Mesenchymal stem cell (in vitro differentiated cells and primary cell): ENCODE measurements at regions not wholly inside any gene's neighbourhood (a gene's known extent, or its start where the extent isn't known, plus 50 kb on each side); places are given as distances from the start of the nearest gene placed in this dataset.
A peak's percentile ranks its signal among the peaks of the same experiment; 100 is the strongest.

ENCODE experiments used
- DNase-seq: peaks from one replicate; pipeline ENCODE4 v3.0.0-alpha.2; 2013
- H2AFZ ChIP-seq: one replicate; pipeline ENCODE4 v1.6.1; 2013; ENCODE audit warnings: low read depth, mild to moderate bottlenecking, control low read depth, inconsistent platforms, low read length, moderate library complexity
- H2AK5ac ChIP-seq: 2 replicates; pipeline ENCODE4 v1.6.1; 2013; ENCODE audit warnings: low read length, moderate library complexity, mild to moderate bottlenecking, inconsistent platforms; ENCODE audit not compliant: severe bottlenecking
- H2BK120ac ChIP-seq: one replicate; pipeline ENCODE4 v1.6.1; 2013; ENCODE audit warnings: low read depth, mild to moderate bottlenecking, inconsistent platforms, low read length, moderate library complexity
- H2BK12ac ChIP-seq, 2 experiments: one replicate each; pipeline ENCODE4 v1.6.1; 2013; ENCODE audit warnings: inconsistent platforms in 2 of 2, low read length in 2 of 2, mild to moderate bottlenecking in 2 of 2, moderate library complexity in 2 of 2, control low read depth in 1 of 2
- H2BK15ac ChIP-seq: one replicate; pipeline ENCODE4 v1.6.1; 2013; ENCODE audit warnings: mild to moderate bottlenecking, low read depth, inconsistent platforms; ENCODE audit not compliant: poor library complexity, severe bottlenecking
- H2BK5ac ChIP-seq: 2 replicates; pipeline ENCODE4 v1.6.1; 2013; ENCODE audit warnings: low read depth, mild to moderate bottlenecking, low read length, control low read depth, inconsistent platforms; ENCODE audit not compliant: poor library complexity, severe bottlenecking
- H3K14ac ChIP-seq, 2 experiments: one replicate each; pipeline ENCODE4 v1.6.1; 2013; ENCODE audit warnings: inconsistent platforms in 2 of 2, low read length in 2 of 2, control low read depth in 1 of 2, mild to moderate bottlenecking in 1 of 2, moderate library complexity in 1 of 2
- H3K18ac ChIP-seq, 2 experiments: one replicate each; pipeline ENCODE4 v1.6.1; 2013; ENCODE audit warnings: inconsistent platforms in 2 of 2, low read length in 2 of 2, control low read depth in 1 of 2, low read depth in 1 of 2, mild to moderate bottlenecking in 1 of 2
- H3K23ac ChIP-seq, 2 experiments: one replicate each; pipeline ENCODE4 v1.6.1; 2013; ENCODE audit warnings: inconsistent platforms in 2 of 2, low read length in 2 of 2, mild to moderate bottlenecking in 2 of 2, moderate library complexity in 2 of 2, control low read depth in 1 of 2
- H3K27ac ChIP-seq: 2 replicates; pipeline ENCODE4 v1.5.1; 2013; ENCODE audit warnings: mild to moderate bottlenecking, moderate library complexity, low read length, control low read depth, inconsistent platforms; ENCODE audit not compliant: poor library complexity, severe bottlenecking
- H3K27me3 ChIP-seq, 2 experiments: 2 replicates each; pipeline versions ENCODE4 v1.6.1 to v1.7.0; 2013; ENCODE audit warnings: low read length in 2 of 2, mild to moderate bottlenecking in 2 of 2, moderate library complexity in 2 of 2, control low read depth in 1 of 2, inconsistent platforms in 1 of 2; ENCODE audit not compliant: control insufficient read depth in 1 of 2, insufficient read depth in 1 of 2
- H3K36me3 ChIP-seq, 2 experiments: 2 replicates each; pipeline versions ENCODE4 v1.6.1 to v1.7.0; 2013; ENCODE audit warnings: low read length in 2 of 2, control low read depth in 1 of 2, inconsistent platforms in 1 of 2, low read depth in 1 of 2, mild to moderate bottlenecking in 1 of 2; ENCODE audit not compliant: insufficient read depth in 2 of 2, control insufficient read depth in 1 of 2
- H3K4ac ChIP-seq, 2 experiments: one replicate each; pipeline ENCODE4 v1.6.1; 2013; ENCODE audit warnings: inconsistent platforms in 2 of 2, low read length in 2 of 2, mild to moderate bottlenecking in 2 of 2, moderate library complexity in 2 of 2, control low read depth in 1 of 2, low read depth in 1 of 2
- H3K4me1 ChIP-seq: 2 replicates; pipeline ENCODE4 v1.6.1; 2013; ENCODE audit warnings: low read depth, low read length, control low read depth; ENCODE audit not compliant: control insufficient read depth, insufficient read depth
- H3K4me2 ChIP-seq: 2 replicates; pipeline ENCODE4 v1.6.1; 2013; ENCODE audit warnings: low read length, mild to moderate bottlenecking, inconsistent platforms; ENCODE audit not compliant: poor library complexity, severe bottlenecking
- H3K4me3 ChIP-seq, 2 experiments: 2 replicates each; pipeline versions ENCODE4 v1.5.1 to v1.7.0; 2013; ENCODE audit warnings: low read length in 2 of 2, mild to moderate bottlenecking in 2 of 2, control low read depth in 1 of 2, low read depth in 1 of 2; ENCODE audit not compliant: insufficient read depth in 1 of 2
- H3K79me1 ChIP-seq: replicated peaks from 2 replicates; pipeline ENCODE4 v1.6.1; 2013; ENCODE audit warnings: mild to moderate bottlenecking, control low read depth, low read length, inconsistent platforms; ENCODE audit not compliant: poor library complexity, severe bottlenecking
- H3K9ac ChIP-seq: 2 replicates; pipeline ENCODE4 v1.7.0; 2013; ENCODE audit warnings: mild to moderate bottlenecking, low read length, moderate library complexity
- H3K9me3 ChIP-seq: 2 replicates; pipeline ENCODE4 v1.7.0; 2013; ENCODE audit warnings: mild to moderate bottlenecking, low read length; ENCODE audit not compliant: control insufficient read depth
- H4K8ac ChIP-seq: one replicate; pipeline ENCODE4 v1.6.1; 2013; ENCODE audit warnings: inconsistent platforms, mild to moderate bottlenecking, low read length, moderate library complexity
- H4K91ac ChIP-seq: one replicate; pipeline ENCODE4 v1.6.1; 2013; ENCODE audit warnings: mild to moderate bottlenecking, low read length, inconsistent platforms
- WGBS: methylation state at CpG from one replicate; pipeline ENCODE4 v1.1.7; 2013; ENCODE audit warnings: mixed read lengths; 5-methylcytosine and 5-hydroxymethylcytosine counted together

DNA sequence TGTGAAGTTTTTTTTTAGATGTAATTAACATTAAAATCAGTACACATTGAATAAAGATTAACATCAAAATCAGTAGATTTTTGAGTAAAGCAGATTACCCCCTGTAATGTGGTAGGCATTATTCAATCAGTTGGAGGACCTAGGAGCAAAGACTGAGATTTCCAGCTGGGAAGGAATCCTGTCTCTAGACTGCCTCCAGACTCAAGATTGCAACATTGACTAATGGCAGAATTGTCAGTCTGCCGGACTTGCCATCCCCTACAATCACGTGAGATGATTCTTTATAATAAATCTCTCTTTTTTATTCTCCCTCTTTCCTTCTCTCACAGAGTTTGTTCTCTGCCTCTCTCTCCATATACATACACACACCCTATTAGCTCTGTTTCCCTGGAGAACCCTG is 51.4 kb upstream of the SLC6A15 start:
- no peak overlapping the region for H2BK120ac ChIP-seq
- H3K4me2 ChIP-seq, result no peak overlapping the region
- H3K4me3 ChIP-seq, result no peak overlapping the region
- no peaks in the 10 kb centered on the region for H3K9me3 ChIP-seq
- WGBS, result 52% methylated on average over 2 of the region's 2 CpGs
- DNase-seq, result peak; percentile 8
- no peak overlapping the region for H3K9ac ChIP-seq
- no peak overlapping the region for H2BK12ac ChIP-seq
- no peak overlapping the region for H3K14ac ChIP-seq
- no peak overlapping the region for H2AFZ ChIP-seq
- no peak overlapping the region for H4K91ac ChIP-seq
- H3K27ac ChIP-seq, result no peak overlapping the region
- H3K4me1 ChIP-seq, result no peaks in the 10 kb centered on the region
- no peak overlapping the region for H2AK5ac ChIP-seq
- H2BK15ac ChIP-seq, result no peak overlapping the region
- H3K23ac ChIP-seq, result no peak overlapping the region
- H3K79me1 ChIP-seq, result no peaks in the 10 kb centered on the region
- no peak overlapping the region for H4K8ac ChIP-seq
- H3K4ac ChIP-seq, result no peak overlapping the region
- H3K36me3 ChIP-seq, result no peaks in the 10 kb centered on the region
- H2BK5ac ChIP-seq, result no peak overlapping the region
- H3K18ac ChIP-seq, result no peak overlapping the region
- H3K27me3 ChIP-seq, result no peaks in the 10 kb centered on the region
